Urinary bladder (tissue), 3 donors: ENCODE measurements at regions not wholly inside any gene's neighbourhood (a gene's known extent, or its start where the extent isn't known, plus 50 kb on each side); places are given as distances from the start of the nearest gene placed in this dataset.

Experiments
- DNase-seq: peaks from one replicate; pipeline ENCODE4 v3.0.0-alpha.2; 2015; ENCODE audit errors: extremely low spot score
- H3K27ac ChIP-seq: one replicate; pipeline ENCODE4 v1.5.1; 2013; ENCODE audit warnings: low read depth, mild to moderate bottlenecking, moderate library complexity
- H3K36me3 ChIP-seq: one replicate; pipeline ENCODE4 v1.6.1; 2013; ENCODE audit warnings: mild to moderate bottlenecking, moderate library complexity; ENCODE audit not compliant: insufficient read depth
- H3K4me1 ChIP-seq: one replicate; pipeline ENCODE4 v1.6.1; 2013; ENCODE audit warnings: mild to moderate bottlenecking, moderate library complexity; ENCODE audit not compliant: insufficient read depth
- H3K4me3 ChIP-seq: one replicate; pipeline ENCODE4 v1.5.1; 2013; ENCODE audit warnings: low read depth, low read length
- WGBS: extraction: QIAGEN DNeasy Blood & Tissue Kit; methylation state at CpG from one replicate; pipeline ENCODE4 v1.1.7; 2013; 5-methylcytosine and 5-hydroxymethylcytosine counted together
- donor health status: healthy with polysubstance abuse.
- donor health status: healthy.

- WGBS: 96% methylated on average over 3 of the region's 3 CpGs
- H3K36me3 ChIP-seq: no peaks in the 10 kb centered on the region
Observed at GRCh38 chr7:69489533-69489932, 108.7 kb upstream of the AUTS2 start.

GRCh38 chr7:69498671-69499070, 99.6 kb upstream of the AUTS2 start:
- Histone ChIP-seq H3K27ac (no peak overlapping the region), H3K4me1 (no peaks in the 10 kb centered on the region), H3K36me3 (no peaks in the 10 kb centered on the region), H3K4me3 (no peak overlapping the region)
- DNase-seq: no peak
- WGBS: 94% methylated on average over 3 of the region's 3 CpGs

More at GRCh38 chr7:69489533-69489932, 108.7 kb upstream of the AUTS2 start:
- H3K27ac ChIP-seq: no peak overlapping the region
- no peaks in the 10 kb centered on the region for H3K4me1 ChIP-seq
- no peak for DNase-seq
- no peak overlapping the region for H3K4me3 ChIP-seq

- no peak for DNase-seq
- Histone ChIP-seq H3K27ac (no peak overlapping the region), H3K4me1 (no peaks in the 10 kb centered on the region), H3K4me3 (no peak overlapping the region), H3K36me3 (no peaks in the 10 kb centered on the region)
- WGBS: 92% methylated on average over 3 of the region's 3 CpGs
Observed at GRCh38 chr7:69502358-69502757, 95.9 kb upstream of the AUTS2 start.

- H3K4me3 ChIP-seq: no peak overlapping the region
- H3K36me3 ChIP-seq: no peaks in the 10 kb centered on the region
- no peak for DNase-seq
- WGBS: 73% methylated on average over 8 of the region's 8 CpGs
- no peaks in the 10 kb centered on the region for H3K4me1 ChIP-seq
- no peak overlapping the region for H3K27ac ChIP-seq
Observed at GRCh38 chr7:69504733-69505420, 93.4 kb upstream of the AUTS2 start.

- no peaks in the 10 kb centered on the region for H3K4me1 ChIP-seq
- DNase-seq: no peak
- no peak overlapping the region for H3K27ac ChIP-seq
- no peak overlapping the region for H3K4me3 ChIP-seq
- H3K36me3 ChIP-seq: no peaks in the 10 kb centered on the region
- 97% methylated on average over 2 of the region's 2 CpGs for WGBS
Observed at GRCh38 chr7:69508736-69509135, 89.5 kb upstream of the AUTS2 start.

GRCh38 chr7:69510114-69510513, 88.2 kb upstream of the AUTS2 start:
- no peak for DNase-seq
- H3K27ac ChIP-seq: no peak overlapping the region
- 96% methylated on average over 4 of the region's 4 CpGs for WGBS
- no peak overlapping the region for H3K4me3 ChIP-seq
- H3K36me3 ChIP-seq: no peaks in the 10 kb centered on the region
- H3K4me1 ChIP-seq: no peaks in the 10 kb centered on the region

GRCh38 chr7:69515495-69516212, 82.6 kb upstream of the AUTS2 start:
- Histone ChIP-seq H3K27ac (no peak overlapping the region), H3K36me3 (no peaks in the 10 kb centered on the region), H3K4me1 (no peaks in the 10 kb centered on the region), H3K4me3 (no peak overlapping the region)
- WGBS: 62% methylated on average over 6 of the region's 6 CpGs
- DNase-seq: no peak

GRCh38 chr7:69516238-69516820, 81.9 kb upstream of the AUTS2 start:
- Histone ChIP-seq H3K4me3 (no peak overlapping the region), H3K27ac (no peak overlapping the region), H3K36me3 (no peaks in the 10 kb centered on the region), H3K4me1 (no peaks in the 10 kb centered on the region)
- 77% methylated on average over 9 of the region's 9 CpGs for WGBS
- DNase-seq: no peak

GRCh38 chr7:69517985-69518704, 80.1 kb upstream of the AUTS2 start:
- no peaks in the 10 kb centered on the region for H3K4me1 ChIP-seq
- no peak for DNase-seq
- no peak overlapping the region for H3K27ac ChIP-seq
- no peaks in the 10 kb centered on the region for H3K36me3 ChIP-seq
- no peak overlapping the region for H3K4me3 ChIP-seq
- 58% methylated on average over 14 of the region's 14 CpGs for WGBS

GRCh38 chr7:69518705-69519077, 79.6 kb upstream of the AUTS2 start:
- H3K36me3 ChIP-seq: no peaks in the 10 kb centered on the region
- H3K4me3 ChIP-seq: no peak overlapping the region
- WGBS: 48% methylated on average over 4 of the region's 4 CpGs
- no peak overlapping the region for H3K27ac ChIP-seq
- no peaks in the 10 kb centered on the region for H3K4me1 ChIP-seq
- no peak for DNase-seq

- H3K27ac ChIP-seq: no peak overlapping the region
Observed at GRCh38 chr7:69526570-69526969, 71.7 kb upstream of the AUTS2 start.

GRCh38 chr7:69527706-69528105, 70.6 kb upstream of the AUTS2 start:
- no peak for DNase-seq
- Histone ChIP-seq H3K27ac (no peak overlapping the region), H3K4me3 (no peak overlapping the region), H3K4me1 (no peaks in the 10 kb centered on the region), H3K36me3 (no peaks in the 10 kb centered on the region)

More at GRCh38 chr7:69526570-69526969, 71.7 kb upstream of the AUTS2 start:
- Histone ChIP-seq H3K36me3 (no peaks in the 10 kb centered on the region), H3K4me3 (no peak overlapping the region), H3K4me1 (no peaks in the 10 kb centered on the region)
- 71% methylated on average over 5 of the region's 5 CpGs for WGBS
- no peak for DNase-seq

GRCh38 chr7:69531050-69531449, 67.2 kb upstream of the AUTS2 start:
- H3K27ac ChIP-seq: no peak overlapping the region
- no peak for DNase-seq
- H3K4me1 ChIP-seq: no peaks in the 10 kb centered on the region
- no peaks in the 10 kb centered on the region for H3K36me3 ChIP-seq
- 77% methylated on average over 3 of the region's 3 CpGs for WGBS
- no peak overlapping the region for H3K4me3 ChIP-seq
